ENCODE measurements at regions not wholly inside any gene's neighbourhood (a gene's known extent, or its start where the extent isn't known, plus 50 kb on each side); places are given as distances from the start of the nearest gene placed in this dataset.

DNA sequence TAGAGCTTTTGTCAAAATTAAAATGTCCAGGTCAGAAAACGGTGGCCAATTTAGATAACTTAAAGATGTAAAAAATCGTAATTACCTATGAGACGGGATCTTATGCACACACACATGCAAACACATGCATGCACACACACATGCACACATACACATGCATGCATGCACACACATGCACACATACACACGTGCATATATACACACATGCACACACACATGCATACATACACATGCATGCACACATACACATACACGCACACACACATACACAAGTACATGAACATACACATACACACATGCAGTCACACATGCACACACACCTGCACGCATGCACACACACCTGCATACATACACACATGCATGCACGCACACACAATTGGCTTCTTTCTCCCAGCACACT is 362.0 kb downstream of the IRX1 start:
- DNase-seq (ENCODE audit: low read depth), result no peak

DNA sequence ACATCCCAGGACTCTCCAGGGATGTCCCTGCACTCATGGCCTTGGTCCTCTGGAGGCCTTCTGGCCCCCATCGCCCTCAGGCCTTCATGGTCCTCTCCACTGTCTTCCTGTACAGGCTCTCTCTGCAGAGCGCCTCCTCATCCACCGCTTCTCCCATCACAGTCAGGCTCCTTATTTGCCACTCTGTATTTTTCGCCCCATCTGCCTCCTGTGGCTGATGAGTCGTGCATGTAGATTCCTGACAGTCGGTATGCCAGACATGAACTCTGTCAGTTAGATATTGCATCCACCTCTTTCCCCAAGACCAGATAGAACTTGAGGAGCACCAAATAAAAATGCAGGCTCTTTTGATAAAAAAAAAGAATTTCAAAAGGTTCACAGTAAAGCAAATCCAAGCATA is 362.8 kb downstream of the IRX1 start:
- no peak for DNase-seq (ENCODE audit: low read depth)

DNA sequence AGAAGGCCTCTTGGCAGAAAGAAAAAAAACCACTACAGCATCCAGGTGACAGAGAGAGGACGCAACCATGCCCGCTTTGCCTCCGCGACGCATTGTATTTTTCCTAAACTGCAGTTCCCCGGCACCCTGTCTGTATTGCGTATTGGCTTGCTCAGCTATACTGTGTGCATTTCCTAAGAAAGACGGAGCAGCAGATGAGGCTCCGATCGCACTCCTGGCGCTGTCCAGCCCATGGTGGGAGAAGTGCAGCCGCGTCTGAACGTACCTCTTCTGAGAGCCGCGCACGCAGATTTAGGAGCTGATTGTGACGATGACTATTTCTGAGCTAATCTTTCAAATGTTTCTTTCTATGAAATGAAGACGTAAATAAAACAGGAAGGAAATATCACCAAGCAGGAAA is 366.5 kb downstream of the IRX1 start:
- no peak for DNase-seq (ENCODE audit: low read depth)

DNA sequence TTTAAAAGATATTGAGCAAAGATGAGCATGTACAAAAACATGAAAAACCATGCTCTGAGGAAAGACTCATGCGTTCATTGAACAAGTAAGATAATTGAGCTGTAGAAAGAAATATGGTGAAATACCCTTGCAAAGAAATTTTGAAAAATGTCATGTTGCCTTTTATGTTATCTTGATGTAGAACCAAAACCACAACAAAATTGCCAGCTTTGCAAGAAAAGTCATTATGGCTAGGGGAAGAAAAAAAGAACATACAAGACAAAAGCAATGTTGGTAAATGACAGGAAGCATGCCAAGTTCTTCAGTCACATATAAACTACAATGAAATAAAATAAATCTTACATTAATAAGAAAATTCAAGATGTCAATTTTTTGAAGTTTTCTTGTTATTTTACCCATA is 368.0 kb downstream of the IRX1 start:
- DNase-seq (ENCODE audit: low read depth), result no peak

DNA sequence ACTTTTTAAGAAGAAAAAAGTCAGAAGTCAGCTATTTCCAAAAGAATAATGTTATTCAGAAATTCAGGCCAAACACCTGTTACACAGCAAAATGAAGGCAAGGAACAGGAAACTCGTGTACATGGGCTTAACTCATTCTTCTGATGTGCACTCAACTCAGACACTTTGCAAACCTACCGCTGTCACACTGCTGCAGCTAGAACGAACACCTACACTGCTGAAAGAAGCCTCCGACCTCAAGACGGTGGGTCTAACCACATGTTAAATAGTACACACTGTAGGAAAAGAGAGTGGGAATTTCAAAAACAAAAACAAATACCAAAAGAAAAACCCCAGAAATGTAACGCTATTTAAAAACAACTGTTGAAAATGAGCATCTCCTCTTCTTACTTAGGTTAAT is 384.5 kb downstream of the IRX1 start:
- no peak for DNase-seq (ENCODE audit: low read depth)

DNA sequence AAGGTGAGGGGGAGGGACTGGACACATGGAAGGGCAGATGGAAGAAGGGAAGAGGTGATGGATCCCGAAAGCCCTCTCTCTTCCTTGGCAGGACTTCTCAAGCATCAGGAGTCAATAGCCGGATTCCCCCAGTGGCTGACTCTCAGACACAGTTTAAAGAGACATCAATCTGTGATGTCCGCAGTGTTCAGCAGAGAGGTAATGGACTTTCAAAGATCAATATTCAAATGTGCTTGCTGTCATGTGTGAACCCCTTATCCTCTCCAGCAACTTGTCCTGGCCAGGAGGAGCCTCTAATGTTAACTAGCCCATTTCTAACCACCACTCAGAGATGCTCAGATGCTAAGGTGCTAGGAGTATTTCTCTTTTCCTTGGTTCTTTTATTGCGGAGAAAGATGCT is 392.2 kb downstream of the IRX1 start:
- no peak for DNase-seq (ENCODE audit: low read depth)

DNA sequence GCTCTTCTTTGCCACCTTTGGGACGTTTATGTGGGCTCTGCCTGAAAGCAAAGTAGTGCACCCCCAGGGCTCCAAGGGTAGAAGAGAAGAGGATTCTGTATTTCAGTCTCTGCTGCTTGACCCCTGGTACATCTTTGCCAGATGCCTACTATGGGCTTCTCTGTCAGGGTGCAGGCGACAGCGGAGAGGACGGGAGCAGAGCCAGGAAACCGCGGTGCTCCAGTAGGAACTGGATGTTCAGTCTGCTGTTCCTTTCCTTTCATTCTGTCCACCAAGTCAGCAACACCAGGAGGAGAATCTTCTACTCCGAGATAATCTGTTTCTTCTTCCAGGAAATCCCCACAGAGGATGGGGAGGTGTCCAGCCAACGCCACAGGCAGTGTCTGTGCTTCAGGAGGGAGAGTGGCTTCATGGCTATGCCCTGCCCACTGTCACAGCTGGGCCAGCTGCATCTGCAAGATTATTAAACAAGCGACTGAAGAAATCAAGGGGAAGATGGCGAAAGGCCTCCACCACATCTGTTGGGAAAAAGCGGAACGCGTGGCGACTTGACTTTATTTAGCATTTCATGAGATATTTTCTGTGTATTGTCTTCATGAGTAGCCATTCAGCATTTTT is 398.3 kb downstream of the IRX1 start:
- DNase-seq (ENCODE audit: low read depth), result no peak

DNA sequence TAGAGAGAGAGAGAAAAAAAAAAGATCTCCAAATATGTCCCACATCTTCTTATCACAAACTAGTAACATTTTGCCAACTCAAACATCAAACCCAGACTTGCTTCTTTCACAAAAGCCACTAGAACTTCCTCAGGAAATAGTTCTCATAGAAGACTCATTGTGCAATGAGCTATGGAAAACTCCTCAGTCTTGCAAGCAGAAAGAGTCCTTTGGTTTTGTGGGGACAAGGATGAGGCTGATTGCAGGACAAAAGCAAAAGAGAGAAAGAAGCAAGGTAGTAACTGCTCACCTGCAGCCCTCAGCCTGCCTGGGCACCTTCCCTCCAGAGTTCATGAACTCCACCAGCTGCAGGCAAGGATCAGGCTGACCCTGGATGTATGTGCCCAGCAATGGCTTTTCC is 399.0 kb downstream of the IRX1 start:
- no peak for DNase-seq (ENCODE audit: low read depth)

DNA sequence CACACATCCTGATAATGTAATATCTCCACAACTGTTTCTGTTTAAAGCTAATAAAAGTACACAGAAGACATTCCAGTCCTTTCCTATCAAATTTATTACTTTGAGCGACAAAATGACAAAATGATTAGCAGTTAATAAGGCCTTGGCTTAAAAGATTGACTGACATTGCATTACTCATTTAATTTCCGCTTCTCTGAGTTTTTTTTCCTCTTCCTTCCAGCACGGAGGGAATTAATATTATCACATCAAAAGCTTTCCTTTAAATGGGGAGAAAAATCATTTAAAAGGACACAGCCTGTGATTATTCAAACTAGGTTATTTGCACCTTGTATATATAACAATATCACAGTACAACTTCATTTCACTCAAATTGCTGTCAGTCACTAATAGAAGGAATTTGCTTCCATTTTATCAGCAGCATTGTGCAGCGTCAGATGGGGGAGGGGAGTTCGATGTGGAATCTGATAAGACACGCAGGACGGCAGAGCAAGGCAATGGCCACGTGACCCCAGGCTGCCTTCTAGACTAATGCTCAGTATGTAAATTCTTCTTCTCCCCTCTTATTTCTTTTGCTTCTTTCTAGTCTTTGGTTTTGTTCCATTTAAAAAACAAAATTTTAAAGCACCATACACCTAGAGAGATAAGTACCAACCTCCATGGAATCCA is 400.5 kb downstream of the IRX1 start:
- DNase-seq (ENCODE audit: low read depth), result no peak

DNA sequence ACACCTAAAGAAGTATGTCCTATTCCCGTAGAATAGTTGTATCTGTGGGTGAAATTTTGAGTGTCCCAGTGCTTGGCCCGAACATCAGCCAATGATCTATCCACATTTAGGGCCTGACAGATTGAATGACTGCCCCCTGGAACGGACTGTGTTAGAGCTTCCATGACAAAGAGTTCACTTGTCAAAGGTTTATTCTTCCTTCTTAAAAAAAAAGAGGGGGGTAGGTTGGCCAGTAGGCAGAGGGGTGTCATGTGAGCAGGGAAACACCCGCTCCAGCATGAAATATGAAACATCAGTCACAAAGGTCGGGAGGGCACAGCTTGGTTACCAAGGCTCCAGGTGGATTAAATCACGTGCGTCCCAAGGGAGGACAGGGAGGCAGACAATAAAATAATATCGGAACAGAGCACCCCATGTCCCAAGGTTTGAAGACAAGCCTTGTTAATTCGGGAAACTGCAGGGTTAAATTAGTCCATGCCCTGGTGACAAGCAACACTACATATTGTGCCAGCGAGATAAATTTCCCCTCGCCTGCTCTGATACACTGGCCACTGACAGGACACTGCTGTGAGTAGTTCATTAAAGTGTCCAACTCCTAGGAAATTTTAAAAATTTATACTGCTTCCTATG is 401.2 kb downstream of the IRX1 start:
- no peak for DNase-seq (ENCODE audit: low read depth)

DNA sequence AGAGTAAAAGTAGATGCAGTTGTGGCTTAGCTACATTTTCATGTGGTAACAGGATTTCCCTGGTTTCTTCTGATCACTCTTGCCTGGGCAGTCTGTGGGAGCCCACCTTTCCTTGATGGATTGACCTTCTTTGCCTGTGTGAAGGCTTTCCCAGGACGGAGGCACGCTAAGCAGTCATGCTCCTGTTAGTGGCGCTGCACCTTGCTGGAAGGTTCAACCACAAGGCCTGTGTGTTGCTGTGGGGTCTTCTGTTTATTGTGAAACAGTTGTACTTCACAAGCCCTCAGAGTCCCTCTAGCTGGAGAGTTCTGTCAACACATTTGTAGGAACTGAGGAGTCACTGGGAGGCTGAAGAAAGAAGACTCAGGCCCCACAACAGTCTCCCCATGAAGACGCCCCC is 402.0 kb downstream of the IRX1 start:
- DNase-seq (ENCODE audit: low read depth), result no peak

DNA sequence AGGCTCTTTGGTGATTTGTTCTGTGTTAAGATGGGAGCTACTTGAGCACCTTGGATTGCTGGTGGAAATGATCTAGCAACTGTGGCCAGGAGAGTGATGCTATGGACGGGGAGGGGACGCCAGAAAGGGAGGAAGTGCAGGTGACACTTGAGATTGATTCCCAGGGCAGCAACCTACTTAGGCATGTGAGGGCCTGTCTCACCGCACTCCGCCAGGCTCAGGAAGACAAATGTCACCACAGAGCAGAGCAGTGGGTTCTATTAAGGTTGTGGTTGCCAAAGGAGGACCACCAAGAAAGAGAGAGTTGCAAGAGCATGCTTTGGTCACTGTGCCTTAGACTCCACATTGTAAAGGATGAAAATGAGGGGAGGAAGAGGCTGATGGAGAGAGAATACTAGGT is 404.3 kb downstream of the IRX1 start:
- no peak for DNase-seq (ENCODE audit: low read depth)

DNA sequence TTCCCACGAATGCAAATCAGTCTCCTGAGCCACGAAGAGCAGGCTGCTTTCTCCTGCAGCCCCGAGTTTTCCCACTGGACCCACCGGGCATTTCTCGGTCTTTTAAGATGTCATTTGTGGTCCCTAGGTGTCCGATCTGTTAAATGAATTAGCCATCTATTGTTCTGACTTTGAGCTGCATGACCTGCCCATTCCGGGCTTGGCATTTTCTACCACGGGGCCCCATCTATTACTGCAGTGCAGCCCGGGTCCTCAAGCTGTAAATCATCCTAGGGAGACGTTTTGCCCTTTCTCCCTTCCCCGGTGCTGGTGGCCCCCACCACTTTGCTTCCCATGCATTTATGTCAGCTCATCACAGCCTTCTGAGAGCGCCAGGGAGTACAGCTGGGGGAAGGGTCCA is 405.4 kb downstream of the IRX1 start:
- DNase-seq (ENCODE audit: low read depth), result no peak

DNA sequence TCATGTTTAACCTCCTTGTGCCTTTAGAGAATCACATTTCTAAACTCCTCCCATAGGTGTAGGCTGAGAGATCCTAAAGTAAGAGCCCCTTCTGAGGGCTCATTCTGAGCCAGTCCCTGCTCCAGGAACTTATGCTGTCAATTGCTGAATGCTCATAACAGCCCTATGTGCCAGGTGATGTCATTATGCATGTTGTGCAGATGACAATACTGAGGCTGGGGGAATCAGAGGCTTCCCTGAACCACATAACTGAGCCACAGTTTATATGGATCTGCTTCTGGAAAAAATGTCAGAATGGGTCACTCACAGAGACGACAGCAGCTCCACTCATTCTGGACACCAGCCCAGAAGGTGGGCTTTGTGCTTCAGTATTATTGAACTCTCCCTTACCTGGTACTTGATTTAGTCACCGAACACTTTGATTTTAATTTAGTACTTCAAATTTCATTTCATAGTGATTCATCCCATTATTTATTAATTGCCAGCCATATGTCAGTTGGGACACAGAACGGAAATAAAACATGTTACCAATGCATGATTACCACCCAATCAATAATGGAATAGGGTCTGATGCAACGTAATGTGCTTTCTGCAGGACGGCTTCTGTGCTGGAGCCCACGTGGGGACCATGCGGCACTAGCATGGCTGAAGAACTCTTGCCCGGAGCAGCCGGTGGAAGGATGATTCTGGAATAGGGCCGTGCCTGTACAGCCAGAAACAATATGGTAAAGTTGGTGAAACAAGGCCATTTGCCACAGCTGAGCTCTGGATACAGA is 406.3 kb downstream of the IRX1 start:
- DNase-seq (ENCODE audit: low read depth), result no peak

DNA sequence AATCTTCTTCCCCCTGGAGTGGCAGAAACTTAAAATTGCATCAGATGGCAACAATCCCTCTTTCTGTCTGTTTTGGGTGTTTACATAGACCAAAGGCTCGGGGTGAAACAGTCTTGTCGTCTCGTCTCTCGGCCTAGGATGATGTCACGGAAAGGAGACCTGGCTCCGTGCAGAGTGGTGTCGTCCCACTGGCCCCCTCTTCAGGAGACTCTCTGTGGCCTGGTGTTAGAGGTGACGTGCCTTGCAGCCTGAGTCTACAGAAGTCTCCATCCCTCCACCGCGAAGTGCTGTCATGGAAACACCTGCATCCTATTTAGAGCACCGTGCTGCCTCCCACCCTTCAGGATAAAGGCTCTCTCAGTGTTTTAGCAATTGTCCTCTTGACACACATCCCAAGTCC is 409.7 kb downstream of the IRX1 start:
- no peak for DNase-seq (ENCODE audit: low read depth)

DNA sequence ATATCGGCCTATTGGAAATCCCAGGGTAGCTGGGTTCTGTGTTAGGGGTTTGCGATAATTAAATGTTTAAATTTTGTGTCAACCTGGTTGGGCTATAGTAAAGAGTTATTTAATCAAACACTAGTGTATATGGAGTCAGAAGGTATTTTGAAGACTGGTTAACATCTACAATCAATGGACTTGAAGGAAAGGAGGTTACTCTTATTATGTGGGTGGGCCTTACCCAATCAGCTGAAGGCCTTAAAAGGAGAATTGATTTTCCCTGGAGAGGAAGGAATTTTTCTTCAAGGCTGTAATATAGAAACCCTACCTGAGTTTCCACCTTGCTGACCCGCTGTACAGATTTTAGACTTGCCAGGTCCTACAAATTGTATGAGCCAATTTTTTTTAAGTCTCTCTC is 411.4 kb downstream of the IRX1 start:
- DNase-seq (ENCODE audit: low read depth), result no peak

DNA sequence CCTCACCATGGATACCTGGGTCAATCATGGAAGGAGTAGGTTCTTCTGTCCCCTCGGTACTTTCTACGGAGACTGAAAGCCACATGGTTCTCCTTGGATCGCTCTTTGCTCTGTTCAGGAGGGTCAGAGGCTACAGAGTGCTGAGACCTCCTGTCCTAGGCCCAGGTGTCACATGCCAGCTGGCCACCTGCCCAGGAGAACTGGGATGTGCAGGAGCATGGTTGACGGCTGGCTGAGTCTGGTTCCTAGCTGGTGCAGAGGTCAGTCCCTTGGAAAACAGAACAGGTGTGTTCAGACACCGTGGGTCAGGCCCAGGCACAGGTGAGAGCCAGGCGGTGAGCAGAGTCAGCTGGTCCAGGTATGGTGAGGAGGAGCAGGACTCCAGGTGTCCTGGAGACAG is 416.3 kb downstream of the IRX1 start:
- no peak for DNase-seq (ENCODE audit: low read depth)

DNA sequence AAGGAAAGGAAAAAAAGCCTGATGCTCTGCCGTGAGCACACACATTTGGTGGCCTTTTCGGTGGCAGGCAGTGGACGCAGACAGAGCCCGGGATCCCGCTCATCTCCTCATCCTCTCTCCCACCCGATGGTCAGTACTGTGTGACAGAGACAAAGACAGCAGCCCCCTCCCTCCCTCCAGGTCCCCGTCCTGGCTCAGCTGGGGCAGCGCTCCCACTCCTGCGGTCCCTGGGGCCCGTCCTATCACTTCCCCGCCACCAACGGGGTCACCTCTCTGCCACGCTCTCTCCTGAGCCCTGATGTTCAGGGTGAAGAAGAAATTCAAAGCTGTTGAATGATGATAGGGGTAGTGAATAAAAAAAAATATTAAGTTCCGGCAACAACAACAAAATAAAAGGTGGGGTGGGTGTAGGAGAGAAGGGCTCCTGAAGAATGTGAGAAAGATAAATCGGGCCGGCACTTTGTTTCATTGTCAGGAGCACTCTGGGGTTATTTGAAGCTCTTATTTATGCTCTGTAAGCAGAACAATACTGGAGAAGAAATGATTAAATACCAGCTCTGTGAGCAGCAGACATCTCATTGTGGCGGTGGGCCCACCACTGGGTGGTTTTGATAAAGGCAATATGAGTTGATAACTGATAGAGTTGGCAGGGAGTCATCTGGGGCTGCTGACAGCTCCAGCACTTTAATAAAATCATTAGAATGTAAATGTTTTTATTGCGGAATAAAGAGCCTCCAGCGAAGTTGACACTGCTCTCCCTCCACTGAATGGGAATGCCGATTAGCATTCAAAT is 417.7 kb downstream of the IRX1 start:
- DNase-seq (ENCODE audit: low read depth), result no peak

DNA sequence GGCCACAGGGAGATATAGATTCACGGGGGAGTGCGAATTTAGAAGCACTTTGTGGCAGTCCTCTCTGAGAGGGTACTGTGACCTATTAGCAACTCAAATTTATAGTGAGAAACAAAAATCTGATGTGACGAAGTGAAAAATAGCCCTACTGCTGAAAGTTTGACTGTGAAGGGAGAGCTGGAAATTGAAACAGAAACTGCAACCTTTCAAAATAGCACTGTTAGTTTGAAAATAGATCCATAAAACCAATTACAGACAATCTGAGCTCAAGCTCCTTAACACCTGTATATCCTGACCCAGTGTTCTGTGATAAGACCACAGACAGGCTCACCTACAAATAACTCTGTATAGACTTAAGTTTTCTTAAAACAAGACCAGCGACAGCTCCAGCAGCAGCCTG is 420.1 kb downstream of the IRX1 start:
- no peak for DNase-seq (ENCODE audit: low read depth)

DNA sequence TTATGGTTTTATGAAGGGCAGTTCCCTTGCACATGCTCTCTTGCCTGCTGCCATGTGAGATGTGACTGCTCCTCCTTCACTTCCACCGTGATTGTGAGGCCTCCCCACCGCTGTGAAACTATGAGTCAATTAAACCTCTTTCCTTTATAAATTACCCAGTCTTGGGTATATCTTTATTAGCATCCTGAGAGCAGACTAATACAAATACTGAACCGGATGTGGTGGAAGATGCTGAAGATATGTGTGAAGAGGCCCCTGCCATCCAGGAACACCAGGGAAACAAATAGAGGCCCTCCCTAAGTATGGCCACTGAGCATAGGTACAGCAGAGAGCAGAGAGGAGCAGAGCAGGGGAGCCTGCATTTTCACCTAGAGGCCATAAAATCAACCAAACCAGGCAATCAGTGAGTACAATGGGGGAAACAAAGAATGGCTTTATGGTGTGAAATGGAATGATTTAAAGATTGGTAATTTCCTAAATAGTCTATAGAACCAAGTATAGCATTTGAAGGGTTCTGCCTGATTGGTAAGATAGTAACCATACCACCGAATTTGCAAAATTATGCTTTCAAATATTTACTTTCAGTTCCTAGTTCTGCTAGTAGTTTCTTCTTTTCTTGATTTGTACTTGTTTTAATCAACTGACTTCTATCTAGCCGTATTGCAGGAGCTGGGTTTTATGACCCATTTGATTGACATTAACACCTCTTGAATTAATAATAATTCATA is 421.6 kb downstream of the IRX1 start:
- no peak for DNase-seq (ENCODE audit: low read depth)

DNA sequence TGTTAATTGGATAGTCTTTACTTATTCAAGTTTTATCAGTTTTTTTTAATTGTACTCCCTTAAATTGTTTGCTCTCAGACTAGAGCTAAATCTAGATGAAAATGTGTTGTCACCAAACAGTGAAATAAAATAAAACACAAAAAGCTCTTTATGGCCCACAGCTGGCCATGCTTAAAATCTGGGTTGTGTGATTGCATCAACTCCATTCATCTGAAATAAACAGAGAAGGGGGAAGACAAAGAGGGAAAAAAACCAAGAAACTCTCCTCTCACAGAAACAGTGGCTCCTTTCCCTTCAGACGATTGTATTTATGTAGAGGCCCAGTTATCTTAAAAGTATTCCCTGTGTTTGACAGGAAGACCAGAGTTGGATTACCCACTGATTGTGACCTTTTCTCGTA is 422.4 kb downstream of the IRX1 start:
- DNase-seq (ENCODE audit: low read depth), result no peak
